ENCODE measurements at regions not wholly inside any gene's neighbourhood (a gene's known extent, or its start where the extent isn't known, plus 50 kb on each side); places are given as distances from the start of the nearest gene placed in this dataset.

GRCh38 chr17:33811004-33811760 is 443.9 kb upstream of the CCL2 start:
- Mint-ChIP-seq H3K4me3 (no peak overlapping the region), H3K9me3 (ENCODE audit: low read depth) (no peaks in the 10 kb centered on the region), H3K27ac (no peak overlapping the region), H3K4me1 (no peaks in the 10 kb centered on the region), H3K36me3 (ENCODE audit: low read depth) (no peaks in the 10 kb centered on the region), H3K27me3 (peaks cover 4% of the 10 kb centered on the region)
- intact Hi-C loops (cut with DNase I, micrococcal nuclease) = no loop called here
- no peak for ATAC-seq
- no peak for DNase-seq
- CTCF ChIA-PET = no interaction called here
- POLR2A ChIA-PET = no interaction called here

GRCh38 chr17:33811984-33812577 is 443.0 kb upstream of the CCL2 start:
- POLR2A ChIA-PET = no interaction called here
- H3K36me3 Mint-ChIP-seq (ENCODE audit: low read depth) = no peaks in the 10 kb centered on the region
- intact Hi-C loops (cut with DNase I, micrococcal nuclease) = no loop called here
- H3K27ac Mint-ChIP-seq = no peak overlapping the region
- DNase-seq (no peak), ATAC-seq (no peak)
- no peak overlapping the region for H3K4me3 Mint-ChIP-seq
- H3K27me3 Mint-ChIP-seq = peaks cover 4% of the 10 kb centered on the region
- H3K4me1 Mint-ChIP-seq = no peaks in the 10 kb centered on the region
- H3K9me3 Mint-ChIP-seq (ENCODE audit: low read depth) = no peaks in the 10 kb centered on the region
- CTCF ChIA-PET = interaction anchor here (0.7 kb wide), 1 partner anchor 571 kb away, joined by 3 read pairs; no protein-coding TSS in a partner anchor

GRCh38 chr17:33814852-33815251 is 440.2 kb upstream of the CCL2 start:
- Mint-ChIP-seq H3K27me3 (peaks cover 5% of the 10 kb centered on the region), H3K9me3 (ENCODE audit: low read depth) (no peaks in the 10 kb centered on the region), H3K36me3 (ENCODE audit: low read depth) (no peaks in the 10 kb centered on the region), H3K27ac (no peak overlapping the region), H3K4me1 (no peaks in the 10 kb centered on the region), H3K4me3 (no peak overlapping the region)
- POLR2A ChIA-PET = no interaction called here
- CTCF ChIA-PET = no interaction called here
- intact Hi-C loops (cut with DNase I, micrococcal nuclease) = no loop called here
- DNase-seq (no peak), ATAC-seq (no peak)

GRCh38 chr17:33816036-33816435 is 439.0 kb upstream of the CCL2 start:
- intact Hi-C loops (cut with DNase I, micrococcal nuclease) = no loop called here
- no peak overlapping the region for H3K4me3 Mint-ChIP-seq

GRCh38 chr17:33816842-33817617 is 438.1 kb upstream of the CCL2 start:
- peaks cover 9% of the 10 kb centered on the region for H3K27me3 Mint-ChIP-seq
- H3K27ac Mint-ChIP-seq = no peak overlapping the region
- H3K36me3 Mint-ChIP-seq (ENCODE audit: low read depth) = no peaks in the 10 kb centered on the region
- ChIA-PET POLR2A (no interaction called here), CTCF (interaction anchor here (1.0 kb wide), 1 partner anchor 38 kb away, joined by 3 read pairs; no protein-coding TSS in a partner anchor)
- intact Hi-C loops (cut with DNase I, micrococcal nuclease) = no loop called here
- H3K4me3 Mint-ChIP-seq = no peak overlapping the region
- no peak for DNase-seq
- H3K9me3 Mint-ChIP-seq (ENCODE audit: low read depth) = no peaks in the 10 kb centered on the region
- ATAC-seq = no peak
- H3K4me1 Mint-ChIP-seq = no peaks in the 10 kb centered on the region

More at GRCh38 chr17:33816036-33816435, 439.0 kb upstream of the CCL2 start:
- CTCF ChIA-PET = interaction anchor here (1.0 kb wide), 1 partner anchor 37 kb away, joined by 3 read pairs; no protein-coding TSS in a partner anchor
- POLR2A ChIA-PET = no interaction called here
- Mint-ChIP-seq H3K27ac (no peak overlapping the region), H3K9me3 (ENCODE audit: low read depth) (no peaks in the 10 kb centered on the region), H3K27me3 (peaks cover 7% of the 10 kb centered on the region), H3K36me3 (ENCODE audit: low read depth) (no peaks in the 10 kb centered on the region), H3K4me1 (no peaks in the 10 kb centered on the region)
- DNase-seq (no peak), ATAC-seq (no peak)

- no peaks in the 10 kb centered on the region for H3K36me3 Mint-ChIP-seq (ENCODE audit: low read depth)
- H3K4me3 Mint-ChIP-seq = no peak overlapping the region
- H3K27me3 Mint-ChIP-seq = peaks cover 17% of the 10 kb centered on the region
- POLR2A ChIA-PET = no interaction called here
- intact Hi-C loops (cut with DNase I, micrococcal nuclease) = no loop called here
- no peaks in the 10 kb centered on the region for H3K4me1 Mint-ChIP-seq
- H3K27ac Mint-ChIP-seq = no peak overlapping the region
- no peaks in the 10 kb centered on the region for H3K9me3 Mint-ChIP-seq (ENCODE audit: low read depth)
- CTCF ChIA-PET = interaction anchor here (0.9 kb wide), 1 partner anchor 44 kb away, joined by 4 read pairs; no protein-coding TSS in a partner anchor
- no peak for ATAC-seq
- DNase-seq = no peak
Observed at GRCh38 chr17:33819539-33819938, 435.5 kb upstream of the CCL2 start.

- H3K9me3 Mint-ChIP-seq (ENCODE audit: low read depth) = no peaks in the 10 kb centered on the region
- POLR2A ChIA-PET = no interaction called here
- DNase-seq (no peak), ATAC-seq (no peak)
- intact Hi-C loops (cut with DNase I, micrococcal nuclease) = no loop called here
- H3K27me3 Mint-ChIP-seq = peaks cover 20% of the 10 kb centered on the region
- no peak overlapping the region for H3K4me3 Mint-ChIP-seq
- H3K36me3 Mint-ChIP-seq (ENCODE audit: low read depth) = no peaks in the 10 kb centered on the region
- no peak overlapping the region for H3K27ac Mint-ChIP-seq
- CTCF ChIA-PET = no interaction called here
- no peaks in the 10 kb centered on the region for H3K4me1 Mint-ChIP-seq
Observed at GRCh38 chr17:33832262-33832661, 422.8 kb upstream of the CCL2 start.

GRCh38 chr17:33837281-33837680 is 417.8 kb upstream of the CCL2 start:
- CTCF ChIA-PET = no interaction called here
- Mint-ChIP-seq H3K4me3 (no peak overlapping the region), H3K36me3 (ENCODE audit: low read depth) (no peaks in the 10 kb centered on the region), H3K4me1 (no peaks in the 10 kb centered on the region), H3K27ac (no peak overlapping the region), H3K27me3 (peaks cover 26% of the 10 kb centered on the region), H3K9me3 (ENCODE audit: low read depth) (no peaks in the 10 kb centered on the region)
- DNase-seq (no peak), ATAC-seq (no peak)
- POLR2A ChIA-PET = no interaction called here
- intact Hi-C loops (cut with DNase I, micrococcal nuclease) = no loop called here

- no peaks in the 10 kb centered on the region for H3K9me3 Mint-ChIP-seq (ENCODE audit: low read depth)
- ChIA-PET POLR2A (no interaction called here), CTCF (no interaction called here)
- no peak overlapping the region for H3K27ac Mint-ChIP-seq
- intact Hi-C loops (cut with DNase I, micrococcal nuclease) = no loop called here
- peaks cover 27% of the 10 kb centered on the region for H3K27me3 Mint-ChIP-seq
- ATAC-seq (no peak), DNase-seq (no peak)
- no peak overlapping the region for H3K4me3 Mint-ChIP-seq
- H3K36me3 Mint-ChIP-seq (ENCODE audit: low read depth) = no peaks in the 10 kb centered on the region
- no peaks in the 10 kb centered on the region for H3K4me1 Mint-ChIP-seq
Observed at GRCh38 chr17:33838281-33838680, 416.8 kb upstream of the CCL2 start.

GRCh38 chr17:33847900-33848299 is 407.2 kb upstream of the CCL2 start:
- Mint-ChIP-seq H3K9me3 (ENCODE audit: low read depth) (no peaks in the 10 kb centered on the region), H3K36me3 (ENCODE audit: low read depth) (no peaks in the 10 kb centered on the region), H3K27me3 (peaks cover 1% of the 10 kb centered on the region), H3K4me1 (no peaks in the 10 kb centered on the region), H3K27ac (no peak overlapping the region), H3K4me3 (no peak overlapping the region)
- intact Hi-C loops (cut with DNase I, micrococcal nuclease) = no loop called here
- no peak for ATAC-seq
- no peak for DNase-seq
- POLR2A ChIA-PET = no interaction called here
- CTCF ChIA-PET = interaction anchor here (0.6 to 0.8 kb wide), 3 partner anchors 66 to 794 kb away, joined by 3 to 4 read pairs (median 4); no protein-coding TSS in a partner anchor

- H3K4me3 Mint-ChIP-seq = no peak overlapping the region
- ATAC-seq = no peak
- DNase-seq = no peak
- no peaks in the 10 kb centered on the region for H3K36me3 Mint-ChIP-seq (ENCODE audit: low read depth)
- H3K4me1 Mint-ChIP-seq = no peaks in the 10 kb centered on the region
- ChIA-PET CTCF (interaction anchor here (0.6 to 0.8 kb wide), 2 partner anchors 66 to 287 kb away, joined by 3 to 4 read pairs; no protein-coding TSS in a partner anchor), POLR2A (no interaction called here)
- no peaks in the 10 kb centered on the region for H3K9me3 Mint-ChIP-seq (ENCODE audit: low read depth)
- H3K27me3 Mint-ChIP-seq = peaks cover 1% of the 10 kb centered on the region
- intact Hi-C loops (cut with DNase I, micrococcal nuclease) = no loop called here
- no peak overlapping the region for H3K27ac Mint-ChIP-seq
Observed at GRCh38 chr17:33848433-33848832, 406.7 kb upstream of the CCL2 start.

GRCh38 chr17:33854596-33854995 is 400.5 kb upstream of the CCL2 start:
- ChIA-PET CTCF (no interaction called here), POLR2A (interaction anchor here (0.7 kb wide), 1 partner anchor 14 kb away, joined by 4 read pairs; no protein-coding TSS in a partner anchor)
- intact Hi-C loops (cut with DNase I, micrococcal nuclease) = no loop called here
- DNase-seq (no peak), ATAC-seq (no peak)
- H3K9me3 Mint-ChIP-seq (ENCODE audit: low read depth) = no peaks in the 10 kb centered on the region
- H3K4me3 Mint-ChIP-seq = no peak overlapping the region
- no peaks in the 10 kb centered on the region for H3K4me1 Mint-ChIP-seq
- H3K27me3 Mint-ChIP-seq = peaks cover 22% of the 10 kb centered on the region
- H3K36me3 Mint-ChIP-seq (ENCODE audit: low read depth) = no peaks in the 10 kb centered on the region
- H3K27ac Mint-ChIP-seq = no peak overlapping the region

Measured in activated CD4-positive, alpha-beta T cell treated with anti-CD3 and anti-CD28 coated beads for 36 hours (primary cell).